GM12878 (cell line): ENCODE measurements at regions not wholly inside any gene's neighbourhood (a gene's known extent, or its start where the extent isn't known, plus 50 kb on each side); places are given as distances from the start of the nearest gene placed in this dataset.

Experiments used
- ATAC-seq: fragments of 200-7000 bp; cut with Tn5 transposase; 3 replicates; pipeline ENCODE4 v1.9.1; 2020; ENCODE audit warnings: mild to moderate bottlenecking, moderate library complexity
- BruUV-seq: library from RNA; stranded (reverse); fragments of 400-500 nt; replicated peaks from 2 replicates; lab custom pipeline; 2021; lab: Mats Ljungman, UMichigan
- CTCF ChIA-PET: fragments of 300-600 bp; sonication (Branson Sonifier 250); formaldehyde crosslinking; extraction: SDS; loops from one replicate; lab custom pipeline; 2021; ENCODE audit warnings: inconsistent platforms; lab: Yijun Ruan, JAX
- POLR2A ChIA-PET: fragments of 350-600 bp; formaldehyde crosslinking; extraction: SDS; loops from one replicate; lab custom pipeline; 2021; ENCODE audit warnings: inconsistent platforms; lab: Charles Lee
- RAD21 ChIA-PET: fragments of 300-600 bp; sonication (Branson Sonifier 250); formaldehyde crosslinking; loops from one replicate; lab custom pipeline; 2023; ENCODE audit warnings: antibody characterized with exemption; ENCODE audit not compliant: unreplicated experiment; lab: Charles Lee
- SMC1A ChIA-PET: fragments of 300-600 bp; sonication (Branson Sonifier 250); formaldehyde crosslinking; loops from one replicate; lab custom pipeline; 2023; ENCODE audit not compliant: unreplicated experiment, uncharacterized antibody; lab: Charles Lee
- DNase-seq: peaks from one replicate; pipeline ENCODE4 v3.0.0-alpha.2; 2011; ENCODE audit warnings: low read depth, low spot score
- FAIRE-seq: peaks from 3 replicates; lab custom pipeline; 2011; peaks lifted over from hg19 to GRCh38; lab: Jason Lieb, UNC
- H2AFZ ChIP-seq: 2 replicates; pipeline ENCODE4 v1.6.0; 2011; ENCODE audit warnings: low read depth, low read length, control low read depth; ENCODE audit not compliant: control insufficient read depth
- H3K27ac ChIP-seq: 2 replicates; pipeline ENCODE4 v1.5.1; 2011; ENCODE audit warnings: control low read depth; ENCODE audit not compliant: control insufficient read depth, insufficient read depth
- H3K27me3 ChIP-seq, 2 experiments: replicated peaks in 1 of 2; 2 replicates each; pipeline versions ENCODE4 v1.6.0 to v1.6.1; 2011; ENCODE audit warnings: low read length in 1 of 2; ENCODE audit not compliant: control insufficient read depth in 2 of 2, insufficient read depth in 2 of 2
- H3K36me3 ChIP-seq, 2 experiments: 2 replicates each; pipeline ENCODE4 v1.5.1; 2011; ENCODE audit warnings: low read length in 1 of 2; ENCODE audit not compliant: control insufficient read depth in 2 of 2, insufficient read depth in 2 of 2
- H3K4me1 ChIP-seq: 2 replicates; pipeline ENCODE4 v1.6.1; 2011; ENCODE audit warnings: mild to moderate bottlenecking, low read length, moderate library complexity, mixed read lengths; ENCODE audit not compliant: control insufficient read depth, insufficient read depth
- H3K4me2 ChIP-seq: 2 replicates; pipeline ENCODE4 v1.6.0; 2011; ENCODE audit warnings: control low read depth; ENCODE audit not compliant: control insufficient read depth, insufficient read depth
- H3K4me3 ChIP-seq: fragments of 200-600 bp; sonication (generic); 2 replicates; pipeline ENCODE4 v1.5.1; 2016
- H3K79me2 ChIP-seq: 2 replicates; pipeline ENCODE4 v1.6.0; 2011; ENCODE audit warnings: low read length; ENCODE audit not compliant: control insufficient read depth, insufficient read depth
- H3K9ac ChIP-seq: 2 replicates; pipeline ENCODE4 v1.8.0; 2011; ENCODE audit warnings: low read length, control low read depth, mixed read lengths; ENCODE audit not compliant: control insufficient read depth, insufficient read depth
- H3K9me3 ChIP-seq: replicated peaks from 3 replicates; pipeline ENCODE4 v1.5.1; 2011; ENCODE audit warnings: mild to moderate bottlenecking, low read length; ENCODE audit not compliant: control insufficient read depth, insufficient read depth
- H4K20me1 ChIP-seq: 2 replicates; pipeline ENCODE4 v1.6.0; 2011; ENCODE audit not compliant: control insufficient read depth, insufficient read depth
- CEBPZ ChIP-seq: fragments of 150-350 bp; IDR thresholded peaks from 2 replicates; pipeline ENCODE4 v1.6.1; 2016; ENCODE audit warnings: low read depth, low read length
- CUX1 ChIP-seq: IDR thresholded peaks from 2 replicates; pipeline ENCODE4 v1.6.1; 2012; ENCODE audit warnings: improper control_type of control experiment, low read depth, low read length; ENCODE audit not compliant: insufficient replicate concordance
- E2F8 ChIP-seq: fragments of 450-650 bp; IDR thresholded peaks from 2 replicates; pipeline ENCODE4 v1.6.1; 2018; ENCODE audit warnings: mild to moderate bottlenecking, low read depth, moderate library complexity; ENCODE audit not compliant: partially characterized antibody
- NRF1 ChIP-seq: conservative IDR thresholded peaks from 2 replicates; pipeline ENCODE4 v1.6.1; 2011; ENCODE audit warnings: mild to moderate bottlenecking, low read depth, low read length, improper control_type of control experiment
- RCOR1 ChIP-seq: conservative IDR thresholded peaks from 2 replicates; pipeline ENCODE4 v1.6.1; 2012; ENCODE audit warnings: low read depth, low read length, improper control_type of control experiment
- SMAD5 ChIP-seq: IDR thresholded peaks from 2 replicates; pipeline ENCODE4 v1.6.1; 2016; ENCODE audit warnings: antibody characterized with exemption, low read depth
- SMC3 ChIP-seq: IDR thresholded peaks from 2 replicates; pipeline ENCODE4 v1.6.1; 2011; ENCODE audit warnings: low read length, improper control_type of control experiment, borderline replicate concordance
- SPI1 ChIP-seq: IDR thresholded peaks from 2 replicates; pipeline ENCODE4 v1.6.1; 2011; ENCODE audit warnings: low read depth, mild to moderate bottlenecking, low read length, moderate library complexity, borderline replicate concordance; ENCODE audit not compliant: insufficient read depth
- WGBS: methylation state at CpG from one replicate; pipeline ENCODE4 v1.1.6; 2016; ENCODE audit warnings: low lambda C conversion rate; ENCODE audit not compliant: insufficient replicate concordance, insufficient coverage; ENCODE audit errors: missing lambda C conversion rate; 5-methylcytosine and 5-hydroxymethylcytosine counted together
- in situ Hi-C: fragments of 300-500 bp; cut with MboI; formaldehyde crosslinking; loops from 9 replicates; pipeline ENCODE4 v1.14.3; 2018; ENCODE audit warnings: mixed read lengths
- intact Hi-C: fragments of 100-400 bp; cut with micrococcal nuclease; formaldehyde crosslinking; loops from one replicate; pipeline ENCODE4 v1.14.2; 2022; ENCODE audit not compliant: unreplicated experiment

GRCh38 chr15:37217567-37217966, 117.2 kb upstream of the MEIS2 start:
- Histone ChIP-seq H3K27me3 (no peaks in the 10 kb centered on the region), H3K4me1 (no peaks in the 10 kb centered on the region), H3K36me3 (no peaks in the 10 kb centered on the region), H4K20me1 (no peaks in the 10 kb centered on the region), H3K79me2 (no peaks in the 10 kb centered on the region)
- no TSS peak for BruUV-seq
- SMC1A ChIA-PET: no interaction called here
- no peak for TF ChIP-seq CUX1
- no peak for TF ChIP-seq SMC3
- no peak for TF ChIP-seq E2F8
- TF ChIP-seq SPI1: no peak
- TF ChIP-seq SMAD5: no peak
- TF ChIP-seq NRF1: no peak
- no peak for TF ChIP-seq RCOR1
- TF ChIP-seq CEBPZ: no peak
- TF ChIP-seq, all 136 proteins: peak for 0
- ATAC-seq: no peak
- H3K9ac ChIP-seq: no peak overlapping the region
- ChIA-PET CTCF (no interaction called here), RAD21 (no interaction called here), POLR2A (no interaction called here)
- in situ Hi-C loops: no loop called here
- no peak overlapping the region for H3K4me3 ChIP-seq
- H3K9me3 ChIP-seq: no peaks in the 10 kb centered on the region
- no peak overlapping the region for H2AFZ ChIP-seq
- WGBS: 0% methylated on average over 1 of the region's 1 CpG
- no peak overlapping the region for H3K4me2 ChIP-seq
- no peak for DNase-seq
- intact Hi-C loops: no loop called here
- FAIRE-seq: no peak
- no peak overlapping the region for H3K27ac ChIP-seq
